ENCODE measurements at regions not wholly inside any gene's neighbourhood (a gene's known extent, or its start where the extent isn't known, plus 50 kb on each side); places are given as distances from the start of the nearest gene placed in this dataset.

GRCh38 chr5:38131686-38132085, 126.7 kb upstream of the EGFLAM start:
- DNase-seq, result no peak
- Histone ChIP-seq H3K36me3 (replicated peaks; ENCODE audit: control insufficient read depth, insufficient read depth, low read length) (no peaks in the 10 kb centered on the region), H3K4me3 (ENCODE audit: insufficient read depth, low read depth, low read length) (no peak overlapping the region), H3K27me3 (ENCODE audit: control insufficient read depth, insufficient read depth, low read length) (no peaks in the 10 kb centered on the region)

- Histone ChIP-seq H3K36me3 (replicated peaks; ENCODE audit: control insufficient read depth, insufficient read depth, low read length) (no peaks in the 10 kb centered on the region), H3K4me3 (ENCODE audit: insufficient read depth, low read depth, low read length) (no peak overlapping the region), H3K27me3 (ENCODE audit: control insufficient read depth, insufficient read depth, low read length) (no peaks in the 10 kb centered on the region; the same call in 1 of the 2 replicates)
- DNase-seq, result no peak
These were observed 134.0 kb upstream of the EGFLAM start for GRCh38 chr5:38124321-38124720.

GRCh38 chr5:38121420-38121819, 136.9 kb upstream of the EGFLAM start:
- Histone ChIP-seq H3K36me3 (replicated peaks; ENCODE audit: control insufficient read depth, insufficient read depth, low read length) (no peaks in the 10 kb centered on the region), H3K4me3 (ENCODE audit: insufficient read depth, low read depth, low read length) (no peak overlapping the region), H3K27me3 (ENCODE audit: control insufficient read depth, insufficient read depth, low read length) (no peaks in the 10 kb centered on the region; the same call in 1 of the 2 replicates)
- no peak for DNase-seq

GRCh38 chr5:38119836-38120235, 138.5 kb upstream of the EGFLAM start:
- Histone ChIP-seq H3K27me3 (ENCODE audit: control insufficient read depth, insufficient read depth, low read length) (no peaks in the 10 kb centered on the region; the same call in 1 of the 2 replicates), H3K4me3 (ENCODE audit: insufficient read depth, low read depth, low read length) (no peak overlapping the region), H3K36me3 (replicated peaks; ENCODE audit: control insufficient read depth, insufficient read depth, low read length) (no peaks in the 10 kb centered on the region)
- no peak for DNase-seq

GRCh38 chr5:38117784-38118479, 140.4 kb upstream of the EGFLAM start:
- no peaks in the 10 kb centered on the region; the same call in 1 of the 2 replicates for H3K27me3 ChIP-seq (ENCODE audit: control insufficient read depth, insufficient read depth, low read length)
- H3K4me3 ChIP-seq (ENCODE audit: insufficient read depth, low read depth, low read length), result no peak overlapping the region
- H3K36me3 ChIP-seq (replicated peaks; ENCODE audit: control insufficient read depth, insufficient read depth, low read length), result no peaks in the 10 kb centered on the region
- no peak for DNase-seq

- no peaks in the 10 kb centered on the region; the same call in 1 of the 2 replicates for H3K27me3 ChIP-seq (ENCODE audit: control insufficient read depth, insufficient read depth, low read length)
- no peaks in the 10 kb centered on the region for H3K36me3 ChIP-seq (replicated peaks; ENCODE audit: control insufficient read depth, insufficient read depth, low read length)
- no peak overlapping the region for H3K4me3 ChIP-seq (ENCODE audit: insufficient read depth, low read depth, low read length)
These were observed 143.0 kb upstream of the EGFLAM start for GRCh38 chr5:38115318-38115827.

GRCh38 chr5:38113880-38114279, 144.5 kb upstream of the EGFLAM start:
- DNase-seq, result no peak
- Histone ChIP-seq H3K4me3 (ENCODE audit: insufficient read depth, low read depth, low read length) (no peak overlapping the region), H3K27me3 (ENCODE audit: control insufficient read depth, insufficient read depth, low read length) (no peaks in the 10 kb centered on the region), H3K36me3 (replicated peaks; ENCODE audit: control insufficient read depth, insufficient read depth, low read length) (no peaks in the 10 kb centered on the region)

More at GRCh38 chr5:38115318-38115827, 143.0 kb upstream of the EGFLAM start:
- no peak for DNase-seq

- no peak overlapping the region for H3K4me3 ChIP-seq (ENCODE audit: insufficient read depth, low read depth, low read length)
- H3K27me3 ChIP-seq (ENCODE audit: control insufficient read depth, insufficient read depth, low read length), result no peaks in the 10 kb centered on the region
- H3K36me3 ChIP-seq (replicated peaks; ENCODE audit: control insufficient read depth, insufficient read depth, low read length), result no peaks in the 10 kb centered on the region
- no peak for DNase-seq
These were observed 144.9 kb upstream of the EGFLAM start for GRCh38 chr5:38113456-38113855.

- H3K36me3 ChIP-seq (replicated peaks; ENCODE audit: control insufficient read depth, insufficient read depth, low read length), result no peaks in the 10 kb centered on the region
- H3K4me3 ChIP-seq (ENCODE audit: insufficient read depth, low read depth, low read length), result no peak overlapping the region
- no peaks in the 10 kb centered on the region for H3K27me3 ChIP-seq (ENCODE audit: control insufficient read depth, insufficient read depth, low read length)
- DNase-seq, result no peak
These were observed 145.4 kb upstream of the EGFLAM start for GRCh38 chr5:38112938-38113337.

GRCh38 chr5:38110130-38110529, 148.2 kb upstream of the EGFLAM start:
- DNase-seq, result no peak
- H3K4me3 ChIP-seq (ENCODE audit: insufficient read depth, low read depth, low read length), result no peak overlapping the region
- no peaks in the 10 kb centered on the region for H3K27me3 ChIP-seq (ENCODE audit: control insufficient read depth, insufficient read depth, low read length)
- H3K36me3 ChIP-seq (replicated peaks; ENCODE audit: control insufficient read depth, insufficient read depth, low read length), result no peaks in the 10 kb centered on the region

- Histone ChIP-seq H3K4me3 (ENCODE audit: insufficient read depth, low read depth, low read length) (no peak overlapping the region), H3K27me3 (ENCODE audit: control insufficient read depth, insufficient read depth, low read length) (no peaks in the 10 kb centered on the region), H3K36me3 (replicated peaks; ENCODE audit: control insufficient read depth, insufficient read depth, low read length) (no peaks in the 10 kb centered on the region)
- no peak for DNase-seq
These were observed 151.3 kb upstream of the EGFLAM start for GRCh38 chr5:38107096-38107495.

- Histone ChIP-seq H3K36me3 (replicated peaks; ENCODE audit: control insufficient read depth, insufficient read depth, low read length) (no peaks in the 10 kb centered on the region), H3K4me3 (ENCODE audit: insufficient read depth, low read depth, low read length) (no peak overlapping the region), H3K27me3 (ENCODE audit: control insufficient read depth, insufficient read depth, low read length) (no peaks in the 10 kb centered on the region)
- DNase-seq, result no peak
These were observed 152.6 kb upstream of the EGFLAM start for GRCh38 chr5:38105801-38106200.

- Histone ChIP-seq H3K4me3 (ENCODE audit: insufficient read depth, low read depth, low read length) (no peak overlapping the region), H3K27me3 (ENCODE audit: control insufficient read depth, insufficient read depth, low read length) (no peaks in the 10 kb centered on the region), H3K36me3 (replicated peaks; ENCODE audit: control insufficient read depth, insufficient read depth, low read length) (no peaks in the 10 kb centered on the region)
- DNase-seq, result no peak
These were observed 153.2 kb upstream of the EGFLAM start for GRCh38 chr5:38105231-38105570.

- Histone ChIP-seq H3K4me3 (ENCODE audit: insufficient read depth, low read depth, low read length) (no peak overlapping the region), H3K27me3 (ENCODE audit: control insufficient read depth, insufficient read depth, low read length) (no peaks in the 10 kb centered on the region), H3K36me3 (replicated peaks; ENCODE audit: control insufficient read depth, insufficient read depth, low read length) (no peaks in the 10 kb centered on the region)
- DNase-seq, result peak; percentile 44
These were observed 153.7 kb upstream of the EGFLAM start for GRCh38 chr5:38104497-38105230.

- H3K36me3 ChIP-seq (replicated peaks; ENCODE audit: control insufficient read depth, insufficient read depth, low read length), result no peaks in the 10 kb centered on the region
- no peak overlapping the region for H3K4me3 ChIP-seq (ENCODE audit: insufficient read depth, low read depth, low read length)
- no peak for DNase-seq
- H3K27me3 ChIP-seq (ENCODE audit: control insufficient read depth, insufficient read depth, low read length), result no peaks in the 10 kb centered on the region
These were observed 156.5 kb upstream of the EGFLAM start for GRCh38 chr5:38101897-38102296.

Measured in H7 (cell line).